Inflammatory macrophage (primary cell): ENCODE measurements at regions not wholly inside any gene's neighbourhood (a gene's known extent, or its start where the extent isn't known, plus 50 kb on each side); places are given as distances from the start of the nearest gene placed in this dataset.

Experiments
- DNase-seq, 2 donors: peaks; one replicate each; pipeline ENCODE4 v3.0.0-alpha.2; 2020 to 2022

DNA sequence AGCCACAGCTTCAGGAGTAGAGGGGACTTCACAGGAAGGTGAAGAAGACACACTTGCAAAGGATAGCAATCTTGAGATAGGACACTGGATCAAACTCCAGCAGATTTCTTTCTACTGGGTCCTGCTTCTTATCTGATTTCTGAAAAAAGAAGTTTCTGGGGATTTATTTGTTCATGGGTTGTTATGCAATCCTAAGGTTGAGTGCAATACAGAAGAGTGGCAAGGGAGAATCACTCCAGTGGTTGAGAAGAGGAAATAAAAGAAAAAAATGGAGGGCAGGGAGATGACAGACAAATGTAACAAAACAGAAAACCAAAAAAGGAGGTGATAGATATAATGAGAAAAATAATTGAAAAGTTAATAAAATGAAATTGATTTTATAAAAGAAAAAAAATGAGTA is 858.3 kb downstream of the TUSC7 start:
- DNase-seq, result peak; percentile 12 to 53

DNA sequence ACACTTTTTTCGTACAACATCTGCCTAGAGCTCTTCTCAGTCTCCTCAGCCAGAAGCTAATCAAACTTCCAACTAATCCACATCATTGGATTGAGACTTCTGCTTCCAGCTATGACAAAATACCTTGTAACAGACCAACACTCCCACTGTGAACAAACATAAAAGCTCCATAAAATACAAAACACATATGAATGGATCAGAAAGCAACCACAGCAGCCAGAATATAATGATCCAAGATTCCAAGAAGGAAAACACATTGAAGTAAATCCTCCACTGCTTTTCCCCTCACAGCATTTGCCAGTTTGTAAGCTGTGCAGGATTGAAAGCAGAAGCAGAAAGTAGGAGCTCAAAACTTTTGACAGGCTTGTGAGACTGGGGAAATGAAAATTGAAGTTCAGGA is 863.2 kb downstream of the TUSC7 start:
- no peak for DNase-seq

DNA sequence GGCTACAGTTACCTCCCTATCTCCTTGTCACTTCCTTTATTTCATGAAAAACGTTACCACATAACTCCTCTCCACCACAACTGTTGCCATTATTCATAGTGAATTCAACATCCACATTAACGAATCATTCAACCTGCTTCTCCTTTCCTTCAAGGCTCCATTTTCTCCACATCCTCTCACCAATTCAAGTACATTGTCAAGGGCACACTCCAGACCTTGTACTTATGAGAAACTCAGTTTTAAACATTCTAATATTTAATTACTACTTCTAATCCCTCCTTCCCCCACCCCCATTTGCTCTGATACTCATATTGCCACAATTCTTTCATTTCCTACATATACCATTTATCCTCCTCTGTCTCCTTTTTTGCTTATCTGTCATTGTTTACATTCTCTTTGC is 871.2 kb downstream of the TUSC7 start:
- no peak for DNase-seq

DNA sequence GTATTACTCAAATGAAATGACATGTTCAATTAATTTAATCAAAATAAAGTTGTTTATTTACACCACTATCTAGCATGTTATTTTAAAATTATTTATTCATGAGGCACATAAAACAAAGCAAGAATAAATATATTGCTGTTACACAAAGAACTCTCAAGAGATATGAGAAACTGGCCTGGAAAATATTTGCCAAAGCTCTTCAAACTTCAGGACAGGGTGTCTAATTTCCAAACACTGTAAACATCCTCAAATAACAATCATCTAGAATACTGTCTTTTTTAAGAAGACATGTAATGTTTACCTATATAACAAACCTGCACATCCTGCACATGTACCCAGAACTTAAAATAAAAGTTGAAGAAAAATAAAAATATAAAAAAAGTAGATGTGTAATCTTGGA is 876.6 kb downstream of the TUSC7 start:
- no peak for DNase-seq

DNA sequence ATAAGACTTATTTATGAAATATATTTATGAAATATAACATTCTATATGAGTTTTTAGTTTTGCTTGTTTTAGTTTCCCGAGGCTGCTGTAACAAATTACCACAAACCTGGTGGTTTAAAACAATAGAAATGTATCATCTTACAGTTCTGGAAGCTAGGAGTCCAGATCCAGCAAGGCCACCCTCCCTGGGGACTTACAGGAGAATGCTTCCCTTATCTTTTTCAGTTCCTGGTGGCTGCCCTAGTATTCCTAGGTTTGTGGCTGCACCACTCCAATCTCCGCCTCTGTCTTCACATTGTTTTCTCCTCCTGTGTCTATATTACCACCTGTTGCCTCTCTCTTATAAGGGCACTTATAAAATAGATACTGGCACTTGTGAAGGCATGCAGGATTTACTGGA is 877.8 kb downstream of the TUSC7 start:
- DNase-seq, result no peak

DNA sequence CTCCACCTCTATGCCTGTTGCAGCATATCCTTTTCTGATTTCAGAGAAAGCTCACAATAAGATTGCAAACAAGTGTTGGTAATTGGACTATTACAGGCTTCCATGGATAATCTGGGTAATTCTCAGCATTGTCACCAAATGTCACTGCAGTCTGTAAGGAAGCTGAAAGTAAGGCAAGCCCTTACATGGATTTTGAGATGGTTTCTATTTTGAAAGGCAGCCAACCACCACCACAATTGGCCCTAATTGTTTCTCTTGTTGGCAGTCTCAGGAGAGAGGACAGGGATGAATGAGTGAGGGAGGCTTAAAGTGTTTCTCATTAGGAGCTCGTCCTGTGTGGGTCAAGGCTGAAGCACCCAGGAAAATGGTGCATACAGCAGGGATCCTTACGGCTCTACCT is 879.9 kb downstream of the TUSC7 start:
- no peak for DNase-seq

DNA sequence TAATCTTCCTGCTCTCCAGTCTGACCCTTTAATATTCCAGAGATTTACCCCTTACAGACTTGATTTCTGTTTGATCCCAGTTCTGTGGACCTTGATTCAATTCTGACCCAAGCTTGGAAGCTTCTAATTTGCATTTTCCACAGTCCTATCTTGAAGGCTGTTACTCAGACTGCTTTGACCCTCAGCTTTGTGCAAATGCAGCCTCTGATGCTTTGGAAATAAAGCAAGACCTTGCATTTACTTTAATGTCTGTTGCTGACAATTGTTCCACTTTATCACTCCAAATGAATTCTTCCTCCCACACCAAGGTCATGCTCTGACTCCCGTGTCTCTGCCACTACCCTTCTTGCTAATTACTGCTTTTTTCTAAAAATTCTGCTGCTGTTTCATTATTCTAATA is 886.0 kb downstream of the TUSC7 start:
- DNase-seq, result no peak

DNA sequence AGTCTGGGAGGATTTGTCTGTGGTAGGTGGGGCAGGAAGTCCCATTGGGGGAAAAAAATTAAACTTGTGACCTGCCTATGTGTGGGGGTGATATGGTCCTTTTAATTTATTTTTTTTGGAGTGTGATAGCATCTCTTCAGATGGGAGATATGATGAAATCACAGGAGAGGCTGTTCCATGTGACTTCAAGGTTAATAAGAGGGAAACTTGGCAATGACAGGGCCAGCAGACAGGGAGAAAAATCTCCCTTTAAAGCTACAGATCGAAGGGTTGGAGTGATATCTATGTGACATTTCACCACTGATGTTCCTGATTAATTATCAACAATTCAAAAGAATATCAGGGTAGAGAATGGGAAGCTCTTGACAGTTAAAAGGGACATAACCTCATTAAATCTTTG is 886.9 kb downstream of the TUSC7 start:
- DNase-seq, result no peak

DNA sequence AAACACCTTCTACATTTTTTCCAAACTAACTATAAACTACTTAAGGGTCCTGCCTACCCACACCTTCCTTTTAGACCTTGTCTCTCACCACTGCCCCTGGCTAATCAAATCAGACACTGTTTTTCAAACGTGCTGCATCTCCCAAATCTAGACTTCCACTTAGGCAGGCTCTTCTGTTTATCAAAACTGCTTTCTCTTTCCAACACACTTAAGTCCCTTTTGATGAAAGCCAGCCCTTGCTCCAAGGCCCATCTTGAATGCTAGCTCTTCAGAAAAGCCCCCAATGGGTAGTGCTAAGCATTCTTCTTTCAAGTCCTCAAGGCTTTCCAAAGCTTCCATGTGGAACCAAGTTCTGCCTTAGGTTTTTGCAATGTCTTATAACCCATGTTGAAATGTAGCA is 888.3 kb downstream of the TUSC7 start:
- no peak for DNase-seq

DNA sequence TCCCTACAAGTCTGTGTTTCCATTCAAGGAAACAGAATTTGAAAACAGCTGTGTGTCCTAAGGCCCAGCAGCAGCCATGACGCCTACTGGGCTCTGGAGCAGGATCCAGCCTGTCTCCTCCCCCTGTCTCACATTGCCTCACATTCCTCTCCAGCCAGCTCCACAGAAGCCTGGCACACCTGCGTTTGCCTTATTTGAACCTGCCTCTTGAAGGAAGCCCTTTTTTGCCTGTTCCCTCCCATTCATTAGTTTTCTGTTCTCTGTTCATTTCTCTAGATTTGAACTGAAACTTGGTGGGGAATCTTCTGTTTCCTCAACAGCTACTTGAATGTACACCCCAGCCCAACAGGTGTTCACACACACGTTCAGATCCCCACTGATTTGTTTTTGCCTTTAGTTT is 890.5 kb downstream of the TUSC7 start:
- no peak for DNase-seq

DNA sequence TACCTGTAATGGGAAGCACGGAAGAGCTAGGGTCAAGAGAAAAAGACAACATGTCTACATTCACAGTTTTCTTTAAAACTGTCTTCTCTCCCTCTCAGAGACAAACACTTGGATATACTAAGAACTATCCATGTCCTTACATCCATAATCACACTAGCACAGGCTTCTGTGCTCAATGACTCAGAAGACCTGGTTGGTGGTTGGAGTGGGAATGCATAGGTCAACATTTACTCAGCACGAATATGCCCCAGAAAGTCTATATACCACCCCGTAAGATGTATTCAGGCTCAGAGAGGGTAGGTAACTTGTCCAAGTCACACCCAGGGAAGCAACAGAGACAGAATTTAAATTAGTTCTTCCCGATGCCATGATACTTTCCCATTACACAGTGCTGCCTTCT is 891.1 kb downstream of the TUSC7 start:
- DNase-seq, result no peak

DNA sequence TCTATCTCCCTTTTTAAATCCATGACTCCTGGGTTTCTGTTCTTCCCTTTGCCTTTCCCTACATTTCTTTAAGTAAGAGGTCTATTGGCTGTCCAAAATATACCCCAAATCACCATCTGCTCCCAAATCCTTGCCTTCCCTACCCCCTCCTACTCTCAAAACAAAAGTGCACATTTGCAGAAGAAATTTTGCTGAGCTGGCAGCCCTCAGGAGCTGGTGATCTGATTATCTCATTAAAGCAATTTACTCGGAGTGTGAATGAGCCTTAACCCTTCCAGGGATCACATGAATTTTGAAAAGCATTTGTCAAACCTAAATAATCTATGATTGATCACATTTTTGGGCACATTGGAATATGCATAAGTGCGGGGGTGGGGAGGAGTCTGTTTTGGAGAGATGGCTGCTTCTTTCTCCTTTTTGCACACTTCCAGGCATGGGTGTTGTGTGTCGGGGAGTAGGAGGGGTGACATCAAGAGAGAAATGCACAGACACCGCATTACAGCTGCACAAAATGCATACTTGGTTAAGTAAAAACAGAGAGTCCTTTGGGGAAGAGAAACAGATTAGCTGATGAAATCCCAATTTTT is 892.6 kb downstream of the TUSC7 start:
- DNase-seq, result no peak

DNA sequence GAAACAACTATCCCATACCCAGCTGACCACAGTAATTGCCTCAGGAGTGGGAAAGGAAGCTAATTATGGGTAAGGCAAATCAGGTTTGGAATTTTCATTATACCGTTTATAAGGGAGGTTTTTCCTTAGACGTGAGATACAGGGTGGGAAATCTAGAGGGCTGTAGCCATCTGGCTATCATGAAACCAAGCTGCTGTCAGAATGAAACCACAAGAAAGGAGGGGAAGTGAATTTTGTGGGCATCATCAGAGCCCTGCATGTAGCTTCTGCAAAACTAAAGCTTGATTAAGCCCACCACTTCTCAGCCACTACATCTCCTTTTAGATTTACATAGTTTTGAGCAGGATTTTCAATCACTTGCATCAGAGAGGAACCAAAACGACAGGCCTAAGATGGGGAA is 893.5 kb downstream of the TUSC7 start:
- peak; percentile 50 to 55 for DNase-seq

DNA sequence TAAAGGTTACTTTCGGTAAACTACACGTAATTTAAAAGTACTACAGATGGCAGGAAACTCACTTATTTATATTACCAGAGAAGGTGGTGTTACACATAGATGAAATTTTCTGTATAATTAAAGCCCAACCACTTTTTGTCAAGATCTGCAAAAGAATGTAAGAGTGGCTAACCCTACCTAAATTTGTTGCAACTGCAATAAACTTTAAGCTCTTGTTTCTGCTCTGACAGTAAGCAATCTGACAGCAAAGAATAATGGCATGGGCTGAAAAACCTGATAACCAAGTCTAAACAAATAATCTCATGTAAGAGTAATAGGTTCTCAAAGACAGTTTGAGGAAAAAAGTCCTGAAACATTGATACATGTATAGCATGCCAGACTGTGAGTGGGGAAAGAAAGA is 897.3 kb downstream of the TUSC7 start:
- no peak for DNase-seq

DNA sequence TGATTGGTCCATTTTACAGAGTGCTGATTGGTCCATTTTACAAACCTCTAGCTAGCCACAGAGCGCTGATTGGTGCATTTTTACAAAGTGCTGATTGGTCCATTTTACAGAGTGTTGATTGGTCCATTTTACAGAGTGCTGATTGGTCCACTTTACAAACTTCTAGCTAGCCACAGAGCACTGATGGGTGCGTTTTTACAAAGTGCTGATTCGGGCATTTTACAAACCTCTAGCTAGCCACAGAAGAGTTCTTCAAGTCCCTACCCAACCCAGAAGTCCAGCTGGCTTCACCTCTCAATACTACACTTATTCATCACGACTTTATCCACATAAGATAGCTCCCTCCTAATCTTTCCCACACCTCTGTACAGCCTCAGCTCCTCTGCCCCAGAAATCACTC is 899.8 kb downstream of the TUSC7 start:
- DNase-seq, result no peak

DNA sequence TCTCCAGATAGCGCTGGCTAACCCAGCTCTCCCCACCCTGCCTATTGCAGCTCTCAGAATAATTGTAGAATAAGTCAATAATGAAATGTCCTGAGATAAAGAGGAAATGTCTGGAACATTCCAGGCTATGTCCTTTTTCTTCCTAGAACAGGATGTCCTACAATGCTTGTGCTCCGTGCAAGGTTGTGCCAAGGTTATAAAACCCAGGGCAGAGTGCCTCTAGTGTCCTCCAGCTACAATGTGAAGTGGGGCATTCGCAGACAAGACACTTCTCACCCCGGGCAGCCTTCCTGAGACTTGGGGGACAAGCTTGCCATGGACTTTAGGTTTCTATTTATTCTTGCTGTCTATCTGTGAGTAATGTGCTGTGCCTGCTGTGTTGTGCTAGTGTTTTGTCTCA is 900.6 kb downstream of the TUSC7 start:
- DNase-seq, result no peak

DNA sequence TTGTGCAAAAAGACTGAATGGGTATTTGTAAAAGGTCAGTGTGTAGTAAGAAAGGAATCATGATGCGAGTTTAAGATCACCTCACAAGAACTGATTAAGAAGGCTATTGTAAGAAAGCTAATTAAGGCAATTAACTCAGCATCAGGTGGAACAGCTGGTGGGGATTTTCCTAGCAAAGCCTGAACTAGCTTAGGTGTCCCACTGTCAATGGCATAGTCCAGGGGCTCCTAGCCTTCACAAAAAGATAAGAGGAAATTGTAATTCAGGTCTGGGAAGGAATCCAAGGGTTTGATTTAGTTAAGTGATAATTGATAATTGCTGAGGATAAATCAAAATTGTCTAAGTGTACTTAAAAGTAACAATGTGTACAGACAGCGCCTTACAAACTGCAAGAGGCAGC is 901.6 kb downstream of the TUSC7 start:
- no peak for DNase-seq

DNA sequence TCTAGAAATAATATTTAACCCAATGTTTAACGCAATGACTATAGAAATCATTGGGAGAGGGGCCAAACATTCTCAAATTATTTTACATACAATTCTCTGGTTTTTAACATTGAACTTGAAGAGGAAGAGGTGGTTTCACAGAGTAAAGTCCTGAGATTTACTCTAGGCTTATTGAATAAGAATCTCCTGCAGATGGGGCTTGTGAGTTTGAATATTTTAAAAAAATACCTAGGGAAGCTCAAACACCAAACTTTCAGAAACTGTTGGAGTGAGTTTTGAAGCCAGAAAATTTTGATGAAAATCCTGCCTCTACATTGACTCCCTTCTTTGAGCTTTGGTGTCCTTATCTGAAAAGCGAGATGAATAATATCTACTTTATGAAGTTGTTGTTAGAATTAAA is 906.6 kb downstream of the TUSC7 start:
- DNase-seq, result no peak

DNA sequence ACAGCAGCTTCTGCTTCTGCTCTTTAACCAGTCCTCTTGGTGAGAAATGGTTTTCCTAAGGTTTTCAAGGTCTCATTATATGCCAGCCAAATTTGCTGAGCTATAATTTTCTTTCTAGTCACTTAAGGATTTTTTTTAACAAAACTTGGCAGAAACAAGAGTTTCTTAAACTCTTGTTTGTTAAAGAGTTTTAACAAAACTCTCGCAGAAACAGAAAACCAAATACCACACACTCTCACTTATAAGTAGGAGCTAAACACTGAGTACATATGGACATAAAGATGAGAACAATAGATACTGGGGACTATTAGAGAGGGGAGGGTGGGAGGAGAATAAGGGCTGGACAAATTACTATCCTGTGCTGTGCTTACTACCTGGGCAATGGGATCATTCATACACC is 908.3 kb downstream of the TUSC7 start:
- no peak for DNase-seq

DNA sequence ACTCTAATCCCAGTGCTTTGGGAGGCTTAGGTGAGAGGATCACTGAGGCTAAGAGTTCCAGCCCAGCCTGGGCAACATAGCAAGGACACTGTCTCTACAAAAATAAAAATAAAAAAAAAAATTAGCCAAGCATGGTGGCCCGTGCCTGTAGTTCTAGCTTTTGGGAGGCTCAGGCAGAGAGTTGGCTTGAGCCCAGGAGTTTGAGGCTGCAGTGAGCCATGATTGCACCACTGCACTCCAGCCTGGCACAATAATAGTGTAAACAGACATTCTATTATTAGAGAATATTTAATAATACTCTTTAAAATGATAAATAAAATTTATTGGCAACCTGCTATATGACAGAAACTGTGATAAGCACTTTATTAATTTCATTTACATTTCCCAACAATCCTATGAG is 908.9 kb downstream of the TUSC7 start:
- no peak for DNase-seq

DNA sequence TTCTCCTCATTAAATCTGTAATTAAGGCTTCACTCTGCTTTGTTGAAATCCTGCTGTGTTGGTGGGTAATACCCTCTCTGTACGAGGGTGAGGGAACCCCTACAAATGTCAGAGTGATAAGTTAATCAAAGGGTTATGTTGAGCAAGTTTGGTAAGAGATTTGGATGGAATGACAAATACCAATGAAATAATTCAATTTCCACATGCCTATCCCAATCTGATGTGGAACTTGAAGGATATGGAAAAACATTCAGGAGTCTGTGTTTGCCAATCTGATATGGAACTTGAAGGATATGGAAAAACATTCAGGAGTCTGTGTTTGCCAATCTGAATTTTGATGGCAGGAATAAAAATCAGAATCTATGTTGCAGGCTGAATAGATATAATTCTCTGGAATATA is 910.2 kb downstream of the TUSC7 start:
- no peak for DNase-seq

DNA sequence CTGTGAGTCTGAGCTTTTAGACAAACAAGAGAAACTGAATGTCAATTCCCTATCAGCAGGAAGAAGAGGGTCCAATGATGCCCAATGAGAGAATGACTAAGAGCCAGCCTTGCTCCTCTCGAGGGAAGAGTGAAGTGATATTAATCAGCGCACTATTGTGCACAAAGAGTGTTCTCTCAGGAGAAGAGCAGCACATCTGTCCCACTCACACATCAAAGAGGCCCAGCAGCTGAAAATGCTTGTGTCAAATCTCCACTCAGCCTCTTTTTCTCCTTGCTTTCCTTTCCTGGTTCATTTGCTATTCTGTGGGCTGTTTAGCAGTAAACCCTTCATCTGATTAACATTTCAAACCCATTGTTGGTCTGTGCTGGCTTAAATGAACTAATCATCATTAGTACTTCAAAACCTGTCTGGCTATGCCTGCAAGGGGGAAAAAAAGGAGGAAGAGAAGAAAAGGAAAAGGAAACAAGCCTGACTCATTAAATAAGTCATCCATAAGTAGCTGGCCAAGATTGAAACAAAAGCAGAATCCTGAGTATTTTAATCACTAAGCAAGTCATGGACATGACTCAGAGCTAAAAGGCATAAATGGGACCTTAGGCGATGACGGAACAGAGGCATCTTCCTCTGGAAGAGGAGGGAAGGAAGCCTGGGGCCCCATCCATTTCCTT is 912.7 kb downstream of the TUSC7 start:
- DNase-seq, result no peak

DNA sequence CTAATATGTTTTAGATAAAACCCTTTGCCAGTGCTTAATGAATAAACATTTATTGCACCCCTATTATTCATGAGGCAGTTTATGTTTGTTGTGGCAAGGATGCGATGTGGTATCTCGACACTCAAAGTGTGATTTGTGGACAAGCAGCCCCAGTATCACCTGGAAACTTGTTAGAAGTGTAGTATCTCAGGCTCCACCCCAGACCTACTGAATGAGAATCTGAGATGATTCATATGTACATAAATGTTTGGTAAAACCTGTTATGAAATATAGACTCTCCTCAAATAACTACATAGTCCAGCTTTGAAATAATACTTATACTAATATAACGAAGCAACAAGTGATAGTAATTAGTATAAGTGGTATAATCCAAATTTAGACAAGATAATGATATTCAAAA is 914.8 kb downstream of the TUSC7 start:
- no peak for DNase-seq

DNA sequence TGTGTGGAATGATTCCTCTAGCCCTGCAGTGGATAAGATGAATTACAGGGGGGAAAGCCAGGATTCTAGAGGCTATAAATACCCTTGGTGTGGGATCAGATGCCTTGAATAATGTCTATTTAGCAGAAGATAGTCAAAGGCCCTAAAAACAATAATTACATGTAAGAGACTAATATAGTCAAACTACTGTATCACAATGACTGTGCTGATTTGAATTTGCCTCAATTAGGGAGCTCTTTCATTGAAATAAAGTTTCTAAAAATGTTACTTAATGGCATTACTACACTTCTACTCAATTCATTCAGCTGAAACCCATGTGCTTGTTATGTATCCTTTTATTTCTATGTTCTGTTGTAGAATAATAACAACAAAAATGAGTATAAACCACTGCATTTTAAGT is 915.6 kb downstream of the TUSC7 start:
- DNase-seq, result no peak

DNA sequence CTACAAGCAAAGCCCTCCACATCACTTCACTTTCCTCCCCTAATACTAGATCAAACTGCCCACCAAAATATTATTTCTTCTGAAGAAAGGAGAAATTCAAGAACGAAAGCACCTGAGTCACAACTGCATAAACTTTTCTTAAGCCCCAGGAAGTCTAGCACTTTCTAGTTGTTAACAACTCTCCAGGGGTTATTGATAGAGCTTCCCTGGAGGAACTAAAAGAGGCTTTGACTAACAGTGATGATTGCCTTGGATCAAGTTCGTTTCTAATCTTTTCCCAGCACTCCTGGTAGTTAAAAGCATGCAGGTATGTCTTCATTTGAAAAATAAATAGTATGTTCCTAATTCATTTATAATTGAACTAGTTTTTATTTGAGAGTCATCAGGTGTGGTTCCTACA is 917.0 kb downstream of the TUSC7 start:
- no peak for DNase-seq
